ENCODE measurements at regions not wholly inside any gene's neighbourhood (a gene's known extent, or its start where the extent isn't known, plus 50 kb on each side); places are given as distances from the start of the nearest gene placed in this dataset.

- TF ChIP-seq POLR2A (IDR thresholded peaks at IDR 0.05) (no peak), CTCF (IDR thresholded peaks at IDR 0.05) (no peak)
These were observed 351.4 kb downstream of the FOXA2 start for GRCh38 chr20:22232923-22233322.
